Neural progenitor cell (in vitro differentiated cells): ENCODE measurements at regions not wholly inside any gene's neighbourhood (a gene's known extent, or its start where the extent isn't known, plus 50 kb on each side); places are given as distances from the start of the nearest gene placed in this dataset.

Experiments used
- CTCF ChIP-seq: fragments of 200-600 bp; sonication (generic); IDR thresholded peaks from 2 replicates; pipeline ENCODE4 v1.5.1; 2017; ENCODE audit warnings: antibody characterized with exemption, mild to moderate bottlenecking
- EZH2 ChIP-seq: fragments of 200-600 bp; sonication (generic); IDR thresholded peaks from 2 replicates; pipeline ENCODE4 v1.6.1; 2017; ENCODE audit warnings: antibody characterized with exemption, mild to moderate bottlenecking, moderate library complexity

DNA sequence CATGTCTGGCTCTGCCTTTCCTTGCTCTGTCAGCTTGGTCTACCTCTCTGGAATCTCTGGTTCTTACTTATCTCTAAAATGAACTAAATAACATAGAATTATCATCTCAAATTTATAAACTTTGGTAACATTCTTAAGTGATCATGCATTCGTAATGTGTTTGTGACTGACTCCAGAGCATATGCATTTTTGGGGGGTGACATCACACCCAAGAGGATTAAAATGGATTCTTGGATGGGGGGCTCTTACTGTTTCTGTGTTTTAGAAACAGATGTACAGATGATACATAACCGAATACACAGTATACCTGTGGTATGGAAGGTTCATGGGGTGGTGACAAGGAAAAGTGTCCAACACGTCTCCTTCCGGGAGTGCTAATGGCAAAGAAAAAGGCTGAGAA lies 1162.1 kb downstream of the VRK1 start:
- no peak for TF ChIP-seq CTCF
- TF ChIP-seq EZH2 = no peak
